IPS DF 19.7 (cell line): ENCODE measurements at regions not wholly inside any gene's neighbourhood (a gene's known extent, or its start where the extent isn't known, plus 50 kb on each side); places are given as distances from the start of the nearest gene placed in this dataset.

Experiments used
- DNase-seq: peaks from one replicate; pipeline ENCODE4 v3.0.0-alpha.2; 2013; ENCODE audit warnings: low read depth, low spot score

DNA sequence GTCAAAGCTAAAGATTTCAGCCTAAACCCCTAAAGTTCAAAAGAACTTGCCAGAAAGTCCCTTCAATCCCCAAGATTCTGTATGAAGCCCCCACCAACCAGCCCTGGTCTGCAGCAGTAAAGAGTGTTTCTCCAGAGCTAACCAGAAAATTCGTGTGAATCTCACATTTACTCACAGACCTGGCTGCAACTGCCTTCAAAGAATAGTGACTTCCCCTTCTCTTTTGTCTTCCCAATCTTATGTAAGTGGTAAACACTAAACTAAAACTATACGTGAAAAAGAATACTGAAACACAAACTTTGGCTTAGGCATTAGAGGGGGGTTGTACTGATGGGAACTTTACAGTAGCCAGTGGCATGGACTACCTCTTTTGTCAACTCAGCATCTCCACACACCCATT lies 50.6 kb upstream of the SETBP1 start:
- DNase-seq, result no peak
